ENCODE measurements at regions not wholly inside any gene's neighbourhood (a gene's known extent, or its start where the extent isn't known, plus 50 kb on each side); places are given as distances from the start of the nearest gene placed in this dataset.

DNA sequence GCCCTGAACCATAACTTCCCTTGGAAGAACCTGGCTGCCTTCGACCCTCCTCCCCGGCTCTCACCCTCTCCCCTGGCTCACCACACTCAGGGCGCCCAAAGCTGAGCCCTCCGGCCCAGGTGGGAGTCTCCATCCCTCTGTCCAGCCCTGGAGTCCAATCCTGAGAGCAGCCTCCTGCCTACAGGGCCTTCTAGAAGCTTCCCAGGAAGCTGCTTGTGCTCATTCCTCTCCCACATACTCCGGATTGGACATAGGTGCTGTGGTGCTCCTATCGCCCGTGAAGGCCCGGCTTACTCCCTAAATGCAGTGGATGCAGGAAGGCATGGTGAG, 1332.0 kb downstream of the BRD1 start (continued):
- TF ChIP-seq, protein P1, sequence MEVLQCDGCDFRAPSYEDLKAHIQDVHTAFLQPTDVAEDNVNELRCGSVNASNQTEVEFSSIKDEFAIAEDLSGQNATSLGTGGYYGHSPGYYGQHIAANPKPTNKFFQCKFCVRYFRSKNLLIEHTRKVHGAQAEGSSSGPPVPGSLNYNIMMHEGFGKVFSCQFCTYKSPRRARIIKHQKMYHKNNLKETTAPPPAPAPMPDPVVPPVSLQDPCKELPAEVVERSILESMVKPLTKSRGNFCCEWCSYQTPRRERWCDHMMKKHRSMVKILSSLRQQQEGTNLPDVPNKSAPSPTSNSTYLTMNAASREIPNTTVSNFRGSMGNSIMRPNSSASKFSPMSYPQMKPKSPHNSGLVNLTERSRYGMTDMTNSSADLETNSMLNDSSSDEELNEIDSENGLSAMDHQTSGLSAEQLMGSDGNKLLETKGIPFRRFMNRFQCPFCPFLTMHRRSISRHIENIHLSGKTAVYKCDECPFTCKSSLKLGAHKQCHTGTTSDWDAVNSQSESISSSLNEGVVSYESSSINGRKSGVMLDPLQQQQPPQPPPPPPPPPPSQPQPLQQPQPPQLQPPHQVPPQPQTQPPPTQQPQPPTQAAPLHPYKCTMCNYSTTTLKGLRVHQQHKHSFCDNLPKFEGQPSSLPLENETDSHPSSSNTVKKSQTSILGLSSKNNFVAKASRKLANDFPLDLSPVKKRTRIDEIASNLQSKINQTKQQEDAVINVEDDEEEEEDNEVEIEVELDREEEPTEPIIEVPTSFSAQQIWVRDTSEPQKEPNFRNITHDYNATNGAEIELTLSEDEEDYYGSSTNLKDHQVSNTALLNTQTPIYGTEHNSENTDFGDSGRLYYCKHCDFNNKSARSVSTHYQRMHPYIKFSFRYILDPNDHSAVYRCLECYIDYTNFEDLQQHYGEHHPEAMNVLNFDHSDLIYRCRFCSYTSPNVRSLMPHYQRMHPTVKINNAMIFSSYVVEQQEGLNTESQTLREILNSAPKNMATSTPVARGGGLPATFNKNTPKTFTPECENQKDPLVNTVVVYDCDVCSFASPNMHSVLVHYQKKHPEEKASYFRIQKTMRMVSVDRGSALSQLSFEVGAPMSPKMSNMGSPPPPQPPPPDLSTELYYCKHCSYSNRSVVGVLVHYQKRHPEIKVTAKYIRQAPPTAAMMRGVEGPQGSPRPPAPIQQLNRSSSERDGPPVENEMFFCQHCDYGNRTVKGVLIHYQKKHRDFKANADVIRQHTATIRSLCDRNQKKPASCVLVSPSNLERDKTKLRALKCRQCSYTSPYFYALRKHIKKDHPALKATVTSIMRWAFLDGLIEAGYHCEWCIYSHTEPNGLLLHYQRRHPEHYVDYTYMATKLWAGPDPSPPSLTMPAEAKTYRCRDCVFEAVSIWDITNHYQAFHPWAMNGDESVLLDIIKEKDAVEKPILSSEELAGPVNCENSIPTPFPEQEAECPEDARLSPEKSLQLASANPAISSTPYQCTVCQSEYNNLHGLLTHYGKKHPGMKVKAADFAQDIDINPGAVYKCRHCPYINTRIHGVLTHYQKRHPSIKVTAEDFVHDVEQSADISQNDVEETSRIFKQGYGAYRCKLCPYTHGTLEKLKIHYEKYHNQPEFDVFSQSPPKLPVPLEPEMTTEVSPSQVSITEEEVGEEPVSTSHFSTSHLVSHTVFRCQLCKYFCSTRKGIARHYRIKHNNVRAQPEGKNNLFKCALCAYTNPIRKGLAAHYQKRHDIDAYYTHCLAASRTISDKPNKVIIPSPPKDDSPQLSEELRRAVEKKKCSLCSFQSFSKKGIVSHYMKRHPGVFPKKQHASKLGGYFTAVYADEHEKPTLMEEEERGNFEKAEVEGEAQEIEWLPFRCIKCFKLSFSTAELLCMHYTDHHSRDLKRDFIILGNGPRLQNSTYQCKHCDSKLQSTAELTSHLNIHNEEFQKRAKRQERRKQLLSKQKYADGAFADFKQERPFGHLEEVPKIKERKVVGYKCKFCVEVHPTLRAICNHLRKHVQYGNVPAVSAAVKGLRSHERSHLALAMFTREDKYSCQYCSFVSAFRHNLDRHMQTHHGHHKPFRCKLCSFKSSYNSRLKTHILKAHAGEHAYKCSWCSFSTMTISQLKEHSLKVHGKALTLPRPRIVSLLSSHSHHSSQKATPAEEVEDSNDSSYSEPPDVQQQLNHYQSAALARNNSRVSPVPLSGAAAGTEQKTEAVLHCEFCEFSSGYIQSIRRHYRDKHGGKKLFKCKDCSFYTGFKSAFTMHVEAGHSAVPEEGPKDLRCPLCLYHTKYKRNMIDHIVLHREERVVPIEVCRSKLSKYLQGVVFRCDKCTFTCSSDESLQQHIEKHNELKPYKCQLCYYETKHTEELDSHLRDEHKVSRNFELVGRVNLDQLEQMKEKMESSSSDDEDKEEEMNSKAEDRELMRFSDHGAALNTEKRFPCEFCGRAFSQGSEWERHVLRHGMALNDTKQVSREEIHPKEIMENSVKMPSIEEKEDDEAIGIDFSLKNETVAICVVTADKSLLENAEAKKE (CRISPR knock-in tag; IDR thresholded peaks at IDR 0.05) = no peak

DNA sequence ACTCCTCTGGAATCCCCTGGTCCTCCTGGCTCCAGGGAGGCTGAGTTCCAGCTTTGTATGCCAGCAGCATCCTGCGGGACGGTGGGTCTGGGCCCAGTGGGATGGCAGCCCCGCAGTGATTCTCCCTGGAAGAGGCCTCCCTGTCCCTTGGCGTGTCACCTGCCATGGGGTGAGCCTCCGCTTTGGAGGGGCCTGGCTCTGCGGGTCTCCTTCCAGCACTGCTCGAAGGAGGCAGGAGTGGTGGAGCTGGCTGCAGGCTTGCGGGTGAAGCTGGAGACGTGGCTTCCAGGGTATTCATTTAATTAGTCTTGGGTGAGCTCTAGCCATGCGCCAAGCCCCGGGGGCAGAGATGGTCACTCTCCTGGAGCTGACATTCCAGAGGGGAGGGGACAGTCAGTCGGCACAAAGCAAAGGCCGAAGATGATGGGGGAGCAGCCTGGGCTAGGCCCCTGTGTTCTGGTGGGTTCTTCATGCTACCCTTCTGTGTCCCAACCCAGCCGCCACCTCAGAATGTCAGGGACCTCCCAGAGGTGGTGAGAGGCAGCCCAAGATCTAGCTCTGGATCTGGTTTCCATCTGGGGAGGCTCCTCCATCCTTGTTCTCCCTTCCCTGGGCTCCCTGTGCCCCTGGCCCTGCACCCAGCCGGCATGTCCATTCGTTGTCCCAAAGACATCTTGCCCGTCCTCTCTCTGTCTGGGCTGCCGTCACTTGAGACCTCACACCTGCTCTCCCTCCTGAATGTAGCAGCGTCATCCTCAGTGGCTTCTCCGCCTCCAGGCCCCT, 1332.5 kb downstream of the BRD1 start:
- Mint-ChIP-seq H3K4me1 (peaks cover 63% of the 10 kb centered on the region), H3K36me3 (ENCODE audit: low read depth) (peaks cover 2% of the 10 kb centered on the region; the same call in 1 of the 3 replicates), H3K9me3 (no peaks in the 10 kb centered on the region), H3K4me3 (no peak overlapping the region), H3K27me3 (ENCODE audit: insufficient read depth, low read depth, poor library complexity) (peaks cover 15% of the 10 kb centered on the region), H3K27ac (peak overlapping the region; percentile 43; the same call in 1 of the 2 replicates)
- no peak overlapping the region for H2AFZ ChIP-seq
- H3K79me2 ChIP-seq (replicated peaks; ENCODE audit: insufficient read depth) = peaks cover 13% of the 10 kb centered on the region
- H3F3A ChIP-seq (replicated peaks; ENCODE audit: low read depth) = no peaks in the 10 kb centered on the region
- peaks cover 8% of the 10 kb centered on the region for H3K4me1 ChIP-seq (ENCODE audit: insufficient read depth)
- H3K4me2 ChIP-seq = no peak overlapping the region
- H3K9me2 ChIP-seq (ENCODE audit: insufficient read depth) = no peaks in the 10 kb centered on the region
- H3K4me3 ChIP-seq = no peak overlapping the region
- no peaks in the 10 kb centered on the region for H3K36me3 ChIP-seq (ENCODE audit: insufficient read depth)
- no peaks in the 10 kb centered on the region for H4K20me1 ChIP-seq (replicated peaks; ENCODE audit: insufficient read depth)
- no peak for ATAC-seq
- no peak for DNase-seq (ENCODE audit: low spot score)
- no peak overlapping the region for H3K27ac ChIP-seq (ENCODE audit: low read depth)
- H3K27me3 ChIP-seq (ENCODE audit: insufficient read depth) = peaks cover 18% of the 10 kb centered on the region; the same call in 1 of the 2 replicates
- TF ChIP-seq STAT1 (IDR thresholded peaks at IDR 0.05; ENCODE audit: unreplicated experiment) (no peak), ZNF331 (CRISPR knock-in tag; IDR thresholded peaks at IDR 0.05; ENCODE audit: low read depth) (no peak), POLR2AphosphoS5 (IDR thresholded peaks at IDR 0.05; ENCODE audit: low read depth) (no peak), EZH2phosphoT487 (IDR thresholded peaks at IDR 0.05; ENCODE audit: unreplicated experiment) (no peak)
- TF ChIP-seq, protein P1 (CRISPR knock-in tag; IDR thresholded peaks at IDR 0.05) = no peak
- TF ChIP-seq, protein P2, sequence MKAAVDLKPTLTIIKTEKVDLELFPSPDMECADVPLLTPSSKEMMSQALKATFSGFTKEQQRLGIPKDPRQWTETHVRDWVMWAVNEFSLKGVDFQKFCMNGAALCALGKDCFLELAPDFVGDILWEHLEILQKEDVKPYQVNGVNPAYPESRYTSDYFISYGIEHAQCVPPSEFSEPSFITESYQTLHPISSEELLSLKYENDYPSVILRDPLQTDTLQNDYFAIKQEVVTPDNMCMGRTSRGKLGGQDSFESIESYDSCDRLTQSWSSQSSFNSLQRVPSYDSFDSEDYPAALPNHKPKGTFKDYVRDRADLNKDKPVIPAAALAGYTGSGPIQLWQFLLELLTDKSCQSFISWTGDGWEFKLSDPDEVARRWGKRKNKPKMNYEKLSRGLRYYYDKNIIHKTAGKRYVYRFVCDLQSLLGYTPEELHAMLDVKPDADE (IDR thresholded peaks at IDR 0.05) = no peak

Data from GM23338 (cell line).